ENCODE measurements at regions not wholly inside any gene's neighbourhood (a gene's known extent, or its start where the extent isn't known, plus 50 kb on each side); places are given as distances from the start of the nearest gene placed in this dataset.

GRCh38 chr11:103805688-103806009 is 230.8 kb upstream of the DDI1 start:
- TF ChIP-seq CTCF (conservative IDR thresholded peaks at IDR 0.05 in 1 of 2, IDR thresholded peaks at IDR 0.05 in 1 of 2; ENCODE audit: low read depth in 1 of 2, low read length in 2 of 2) (no peak), EZH2 (IDR thresholded peaks at IDR 0.05; ENCODE audit: low read length, missing control alignments) (no peak)
